ENCODE measurements at regions not wholly inside any gene's neighbourhood (a gene's known extent, or its start where the extent isn't known, plus 50 kb on each side); places are given as distances from the start of the nearest gene placed in this dataset.
"Not testable (repeated sequence)": the region's sequence is repeated elsewhere in the genome, so short reads cannot be mapped to it uniquely, and the experiment has no call there.

GRCh38 chr5:96533371-96533770, 100.3 kb upstream of the PCSK1 start:
- Histone ChIP-seq H3K27me3 (no peaks in the 10 kb centered on the region), H3K4me1 (no peaks in the 10 kb centered on the region), H3K9ac (ENCODE audit: low read depth in 2 of 2, low read length in 2 of 2) (no peak overlapping the region), H3K27ac (no peak overlapping the region), H3K4me3 (no peak overlapping the region), H3K9me3 (no peaks in the 10 kb centered on the region), H3K36me3 (no peaks in the 10 kb centered on the region)
- DNase-seq, result no peak
- no peak for TF ChIP-seq CTCF (IDR thresholded peaks at IDR 0.05)
- intact Hi-C loops (cut with DNase I), result no loop called here

DNA sequence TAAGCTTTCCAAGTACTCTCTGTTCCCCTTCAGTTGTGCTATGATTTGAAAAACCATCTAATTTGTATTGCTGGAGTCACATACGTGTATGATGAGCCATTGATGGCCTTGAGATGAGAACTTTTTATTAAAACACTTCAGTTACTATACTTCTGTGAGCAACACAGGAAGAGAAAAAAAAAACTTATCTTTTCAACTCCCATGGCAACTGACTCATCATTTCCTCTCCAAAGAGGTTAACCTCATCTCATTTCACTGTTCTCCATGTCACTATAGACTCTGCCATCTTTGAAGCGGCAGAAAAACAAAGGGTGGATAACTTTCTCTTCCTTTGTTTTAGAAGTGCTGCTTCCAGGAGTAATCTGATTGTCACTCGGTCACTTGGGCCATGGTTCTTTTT, 104.3 kb upstream of the PCSK1 start:
- no peaks in the 10 kb centered on the region for H3K27me3 ChIP-seq
- H3K4me1 ChIP-seq, result no peaks in the 10 kb centered on the region
- H3K4me3 ChIP-seq, result no peak overlapping the region
- DNase-seq, result no peak
- no peak overlapping the region for H3K9ac ChIP-seq (ENCODE audit: low read depth in 2 of 2, low read length in 2 of 2)
- intact Hi-C loops (cut with DNase I), result no loop called here
- no peak for TF ChIP-seq CTCF (IDR thresholded peaks at IDR 0.05)
- no peaks in the 10 kb centered on the region for H3K36me3 ChIP-seq
- no peak overlapping the region for H3K27ac ChIP-seq
- H3K9me3 ChIP-seq, result no peaks in the 10 kb centered on the region

- no peaks in the 10 kb centered on the region for H3K36me3 ChIP-seq
- DNase-seq, result no peak
- H3K9me3 ChIP-seq, result no peaks in the 10 kb centered on the region
- no peak for TF ChIP-seq CTCF (IDR thresholded peaks at IDR 0.05)
- no peak overlapping the region for H3K4me3 ChIP-seq
- no peaks in the 10 kb centered on the region for H3K27me3 ChIP-seq
- no peak overlapping the region for H3K27ac ChIP-seq
- intact Hi-C loops (cut with DNase I), result no loop called here
- no peak overlapping the region for H3K9ac ChIP-seq (ENCODE audit: low read depth in 2 of 2, low read length in 2 of 2)
- H3K4me1 ChIP-seq, result no peaks in the 10 kb centered on the region
These were observed 105.8 kb upstream of the PCSK1 start for GRCh38 chr5:96538808-96539250.

DNA sequence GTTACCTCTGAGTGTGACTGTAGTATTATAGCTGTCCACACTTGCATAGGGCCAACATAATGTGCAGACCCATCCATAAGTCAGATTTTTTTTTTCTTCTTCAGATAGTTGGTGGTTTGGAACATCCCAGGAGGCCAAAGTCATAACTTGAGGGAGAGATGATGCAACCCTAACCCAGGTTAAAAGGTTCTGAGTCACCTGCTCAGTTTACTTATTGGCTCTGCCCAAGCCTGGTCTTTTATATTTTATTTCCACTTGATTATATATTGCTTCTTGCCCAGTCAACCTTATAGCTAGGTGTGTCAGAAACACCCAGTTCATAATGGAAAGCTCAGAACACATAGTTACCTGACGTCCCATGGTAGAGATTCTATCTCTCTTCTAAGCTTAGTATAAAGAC, 113.1 kb upstream of the PCSK1 start:
- no peak for TF ChIP-seq CTCF (IDR thresholded peaks at IDR 0.05)
- no peaks in the 10 kb centered on the region for H3K27me3 ChIP-seq
- no peak for DNase-seq

DNA sequence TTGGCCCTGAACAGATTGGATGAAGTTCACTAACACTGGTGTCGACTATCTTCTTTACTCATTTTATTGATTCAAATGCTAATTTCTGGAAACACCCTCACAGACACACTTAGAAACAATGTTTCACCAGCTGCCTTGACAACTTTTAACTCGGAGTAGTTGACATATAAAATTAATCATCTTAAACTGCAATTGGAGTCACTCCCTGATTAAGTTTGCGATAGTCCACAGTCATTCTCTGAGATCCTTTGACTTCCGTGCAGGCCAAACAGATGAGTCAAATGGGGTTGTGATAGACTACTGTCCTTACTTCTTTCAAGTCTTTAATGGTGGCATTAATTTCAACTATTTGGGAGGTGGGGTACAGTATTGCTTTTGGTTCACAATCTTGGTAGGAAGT, 114.4 kb upstream of the PCSK1 start:
- TF ChIP-seq CTCF (IDR thresholded peaks at IDR 0.05), result no peak
- H3K27ac ChIP-seq, result no peak overlapping the region
- DNase-seq, result no peak
- no peaks in the 10 kb centered on the region for H3K36me3 ChIP-seq
- no peaks in the 10 kb centered on the region for H3K9me3 ChIP-seq
- no peaks in the 10 kb centered on the region for H3K4me1 ChIP-seq
- H3K4me3 ChIP-seq, result no peak overlapping the region
- intact Hi-C loops (cut with DNase I), result no loop called here
- H3K27me3 ChIP-seq, result no peaks in the 10 kb centered on the region
- H3K9ac ChIP-seq (ENCODE audit: low read depth in 2 of 2, low read length in 2 of 2), result no peak overlapping the region

More for the DNA sequence above, 113.1 kb upstream of the PCSK1 start:
- Histone ChIP-seq H3K4me1 (no peaks in the 10 kb centered on the region), H3K9ac (ENCODE audit: low read depth in 2 of 2, low read length in 2 of 2) (no peak overlapping the region), H3K9me3 (no peaks in the 10 kb centered on the region), H3K27ac (no peak overlapping the region), H3K36me3 (no peaks in the 10 kb centered on the region), H3K4me3 (no peak overlapping the region)
- intact Hi-C loops (cut with DNase I), result no loop called here

- DNase-seq, result no peak
- Histone ChIP-seq H3K27ac (no peak overlapping the region), H3K4me1 (no peaks in the 10 kb centered on the region), H3K9me3 (no peaks in the 10 kb centered on the region), H3K4me3 (no peak overlapping the region), H3K9ac (ENCODE audit: low read depth in 2 of 2, low read length in 2 of 2) (no peak overlapping the region), H3K36me3 (no peaks in the 10 kb centered on the region), H3K27me3 (no peaks in the 10 kb centered on the region)
- TF ChIP-seq CTCF (IDR thresholded peaks at IDR 0.05), result no peak
- intact Hi-C loops (cut with DNase I), result no loop called here
These were observed 113.3 kb upstream of the CAST start for GRCh38 chr5:96548905-96549304.

- intact Hi-C loops (cut with DNase I); H3K4me3 ChIP-seq; H3K9me3 ChIP-seq; DNase-seq; H3K36me3 ChIP-seq; H3K27me3 ChIP-seq; H3K27ac ChIP-seq; H3K4me1 ChIP-seq; H3K9ac ChIP-seq (ENCODE audit: low read depth in 2 of 2, low read length in 2 of 2): not testable (repeated sequence)
These were observed 101.3 kb upstream of the CAST start for GRCh38 chr5:96560857-96561256.
